ENCODE measurements at regions not wholly inside any gene's neighbourhood (a gene's known extent, or its start where the extent isn't known, plus 50 kb on each side); places are given as distances from the start of the nearest gene placed in this dataset.

GRCh38 chr13:65943708-65944107 is 1286.4 kb downstream of the PCDH9 start:
- Histone ChIP-seq H2AFZ (no peak overlapping the region), H3K4me2 (no peak overlapping the region), H3K4me3 (no peak overlapping the region), H3K79me2 (replicated peaks; ENCODE audit: insufficient read depth) (no peaks in the 10 kb centered on the region), H3K27me3 (ENCODE audit: insufficient read depth) (no peaks in the 10 kb centered on the region), H3K4me1 (ENCODE audit: insufficient read depth) (no peaks in the 10 kb centered on the region), H3K9me2 (ENCODE audit: insufficient read depth) (no peaks in the 10 kb centered on the region), H3K27ac (ENCODE audit: low read depth) (no peak overlapping the region), H3K36me3 (ENCODE audit: insufficient read depth) (no peaks in the 10 kb centered on the region), H4K20me1 (replicated peaks; ENCODE audit: insufficient read depth) (no peaks in the 10 kb centered on the region), H3F3A (replicated peaks; ENCODE audit: low read depth) (no peaks in the 10 kb centered on the region)
- ATAC-seq (no peak), DNase-seq (ENCODE audit: low spot score) (no peak)
- H3K27ac Mint-ChIP-seq: no peak overlapping the region
- no peak for TF ChIP-seq CTCF (conservative IDR thresholded peaks at IDR 0.05; ENCODE audit: low read depth in 2 of 2)
- no peaks in the 10 kb centered on the region for H3K36me3 Mint-ChIP-seq (ENCODE audit: low read depth)
- H3K9me3 Mint-ChIP-seq: no peaks in the 10 kb centered on the region
- H3K4me3 Mint-ChIP-seq: no peak overlapping the region
- H3K4me1 Mint-ChIP-seq: no peaks in the 10 kb centered on the region
- H3K27me3 Mint-ChIP-seq (ENCODE audit: insufficient read depth, low read depth, poor library complexity): no peaks in the 10 kb centered on the region

- Histone ChIP-seq H3K4me3 (no peak overlapping the region), H3K9me2 (ENCODE audit: insufficient read depth) (no peaks in the 10 kb centered on the region), H3K27ac (ENCODE audit: low read depth) (no peak overlapping the region), H2AFZ (no peak overlapping the region), H3F3A (replicated peaks; ENCODE audit: low read depth) (no peaks in the 10 kb centered on the region), H3K4me1 (ENCODE audit: insufficient read depth) (no peaks in the 10 kb centered on the region), H4K20me1 (replicated peaks; ENCODE audit: insufficient read depth) (no peaks in the 10 kb centered on the region), H3K36me3 (ENCODE audit: insufficient read depth) (no peaks in the 10 kb centered on the region), H3K27me3 (ENCODE audit: insufficient read depth) (no peaks in the 10 kb centered on the region), H3K79me2 (replicated peaks; ENCODE audit: insufficient read depth) (no peaks in the 10 kb centered on the region), H3K4me2 (no peak overlapping the region)
- ATAC-seq (no peak), DNase-seq (ENCODE audit: low spot score) (no peak)
- no peak overlapping the region for H3K4me3 Mint-ChIP-seq
- no peaks in the 10 kb centered on the region for H3K4me1 Mint-ChIP-seq
- no peak overlapping the region for H3K27ac Mint-ChIP-seq
- no peaks in the 10 kb centered on the region for H3K27me3 Mint-ChIP-seq (ENCODE audit: insufficient read depth, low read depth, poor library complexity)
- H3K36me3 Mint-ChIP-seq (ENCODE audit: low read depth): no peaks in the 10 kb centered on the region
- no peaks in the 10 kb centered on the region for H3K9me3 Mint-ChIP-seq
- TF ChIP-seq EZH2 (IDR thresholded peaks at IDR 0.05; ENCODE audit: low read depth, unreplicated experiment): no peak
- TF ChIP-seq STAT1 (IDR thresholded peaks at IDR 0.05; ENCODE audit: unreplicated experiment): no peak
- no peak for TF ChIP-seq CREB1 (CRISPR knock-in tag; IDR thresholded peaks at IDR 0.05; ENCODE audit: low read depth)
- TF ChIP-seq JUNB (IDR thresholded peaks at IDR 0.05; ENCODE audit: unreplicated experiment): no peak
- no peak for TF ChIP-seq REST (IDR thresholded peaks at IDR 0.05; ENCODE audit: unreplicated experiment)
- no peak for TF ChIP-seq EZH2phosphoT487 (IDR thresholded peaks at IDR 0.05; ENCODE audit: unreplicated experiment)
- no peak for TF ChIP-seq CTCF (conservative IDR thresholded peaks at IDR 0.05; ENCODE audit: low read depth in 2 of 2)
These were observed 1287.1 kb downstream of the PCDH9 start for GRCh38 chr13:65943024-65943423.

All from GM23338 (cell line).